IPS-18a (cell line): ENCODE measurements at regions not wholly inside any gene's neighbourhood (a gene's known extent, or its start where the extent isn't known, plus 50 kb on each side); places are given as distances from the start of the nearest gene placed in this dataset.

ENCODE experiments used
- H3K27ac ChIP-seq: one replicate; pipeline ENCODE4 v1.5.1; 2013; ENCODE audit warnings: low read length
- H3K27me3 ChIP-seq: one replicate; pipeline ENCODE4 v1.6.1; 2013; ENCODE audit warnings: mild to moderate bottlenecking, low read length; ENCODE audit not compliant: control insufficient read depth, insufficient read depth
- H3K36me3 ChIP-seq: one replicate; pipeline ENCODE4 v1.6.1; 2013; ENCODE audit warnings: low read depth, low read length; ENCODE audit not compliant: control insufficient read depth
- H3K4me1 ChIP-seq: one replicate; pipeline ENCODE4 v1.6.1; 2013; ENCODE audit warnings: low read depth, low read length; ENCODE audit not compliant: control insufficient read depth
- H3K4me3 ChIP-seq: one replicate; pipeline ENCODE4 v1.5.1; 2013; ENCODE audit warnings: low read length
- H3K9ac ChIP-seq: one replicate; pipeline ENCODE4 v1.6.1; 2013; ENCODE audit warnings: mild to moderate bottlenecking, low read length, moderate library complexity
- H3K9me3 ChIP-seq: one replicate; pipeline ENCODE4 v1.6.1; 2013; ENCODE audit warnings: low read depth, low read length; ENCODE audit not compliant: control insufficient read depth

GRCh38 chr7:36096460-36097095 lies 56.5 kb upstream of the EEPD1 start:
- peaks cover 4% of the 10 kb centered on the region for H3K4me1 ChIP-seq
- H3K36me3 ChIP-seq = no peaks in the 10 kb centered on the region
- H3K27ac ChIP-seq = no peak overlapping the region
- no peaks in the 10 kb centered on the region for H3K9me3 ChIP-seq
- no peaks in the 10 kb centered on the region for H3K27me3 ChIP-seq
- H3K4me3 ChIP-seq = no peak overlapping the region
- no peak overlapping the region for H3K9ac ChIP-seq

- Histone ChIP-seq H3K4me1 (peaks cover 4% of the 10 kb centered on the region), H3K9me3 (no peaks in the 10 kb centered on the region), H3K27ac (no peak overlapping the region), H3K4me3 (no peak overlapping the region), H3K9ac (no peak overlapping the region), H3K27me3 (no peaks in the 10 kb centered on the region), H3K36me3 (no peaks in the 10 kb centered on the region)
These were observed 55.0 kb upstream of the EEPD1 start for GRCh38 chr7:36098096-36098495.

GRCh38 chr7:36100226-36100625 lies 52.8 kb upstream of the EEPD1 start:
- H3K9me3 ChIP-seq = no peaks in the 10 kb centered on the region
- no peaks in the 10 kb centered on the region for H3K27me3 ChIP-seq

GRCh38 chr7:36100634-36101033 lies 52.4 kb upstream of the EEPD1 start:
- H3K4me3 ChIP-seq = no peak overlapping the region
- no peaks in the 10 kb centered on the region for H3K27me3 ChIP-seq
- no peaks in the 10 kb centered on the region for H3K9me3 ChIP-seq
- no peak overlapping the region for H3K27ac ChIP-seq
- no peaks in the 10 kb centered on the region for H3K36me3 ChIP-seq
- no peak overlapping the region for H3K9ac ChIP-seq
- peaks cover 4% of the 10 kb centered on the region for H3K4me1 ChIP-seq

More at GRCh38 chr7:36100226-36100625, 52.8 kb upstream of the EEPD1 start:
- H3K9ac ChIP-seq = no peak overlapping the region
- H3K36me3 ChIP-seq = no peaks in the 10 kb centered on the region
- H3K4me3 ChIP-seq = no peak overlapping the region
- H3K4me1 ChIP-seq = peaks cover 4% of the 10 kb centered on the region
- H3K27ac ChIP-seq = no peak overlapping the region
